GM21786 (cell line): ENCODE measurements at regions not wholly inside any gene's neighbourhood (a gene's known extent, or its start where the extent isn't known, plus 50 kb on each side); places are given as distances from the start of the nearest gene placed in this dataset.

Experiments used
- ATAC-seq: cut with Tn5 transposase; IDR thresholded peaks from one replicate; pipeline ENCODE4 v1.9.1; 2021; ENCODE audit not compliant: unreplicated experiment

- ATAC-seq: no peak
Observed at GRCh38 chrX:78213331-78213730, 73.9 kb upstream of the TAF9B start.

GRCh38 chrX:78199851-78200250, 60.4 kb upstream of the TAF9B start:
- peak; percentile 72 for ATAC-seq
